K562 (cell line): ENCODE measurements at regions not wholly inside any gene's neighbourhood (a gene's known extent, or its start where the extent isn't known, plus 50 kb on each side); places are given as distances from the start of the nearest gene placed in this dataset.

ENCODE experiments used
- ELF1 ChIP-seq: fragments of 200-800 bp; sonication (Bioruptor generic); IDR thresholded peaks from 2 replicates; pipeline ENCODE4 v1.6.1; 2016; ENCODE audit warnings: missing genetic modification characterization, missing compliant biosample characterization
- EZH2 ChIP-seq: IDR thresholded peaks from 2 replicates; pipeline ENCODE4 v1.6.1; 2012; ENCODE audit warnings: low read depth, mild to moderate bottlenecking, inconsistent platforms, low read length, borderline replicate concordance
- HIVEP1 ChIP-seq: fragments of 250-450 bp; sonication (Bioruptor Pico); IDR thresholded peaks from 2 replicates; pipeline ENCODE4 v1.4.0; 2020; ENCODE audit warnings: mild to moderate bottlenecking
- L3MBTL2 ChIP-seq: fragments of 450-650 bp; IDR thresholded peaks from 2 replicates; pipeline ENCODE4 v1.6.1; 2016; ENCODE audit warnings: mild to moderate bottlenecking, moderate library complexity
- POLR2A ChIP-seq: fragments of 450-650 bp; conservative IDR thresholded peaks from 2 replicates; pipeline ENCODE4 v1.6.1; 2016
- SIRT6 ChIP-seq: IDR thresholded peaks from one replicate; pipeline ENCODE4 v1.6.1; 2012; ENCODE audit warnings: low read depth, mild to moderate bottlenecking, control low read depth, inconsistent platforms, low read length, moderate library complexity
- TAF1 ChIP-seq: IDR thresholded peaks from 2 replicates; pipeline ENCODE4 v1.6.1; 2011; ENCODE audit warnings: mild to moderate bottlenecking, low read length, moderate library complexity; ENCODE audit not compliant: insufficient read depth, control insufficient read depth, severe bottlenecking; ENCODE audit errors: extremely low read depth
- TRIM28 ChIP-seq: fragments of 450-650 bp; IDR thresholded peaks from 2 replicates; pipeline ENCODE4 v1.6.1; 2017
- ZNF140 ChIP-seq: fragments of 250-450 bp; sonication (Bioruptor Pico); IDR thresholded peaks from 2 replicates; pipeline ENCODE4 v1.8.0; 2021; ENCODE audit warnings: moderate library complexity, mild to moderate bottlenecking, inconsistent platforms
- ZNF175 ChIP-seq: fragments of 200-800 bp; sonication (Bioruptor generic); IDR thresholded peaks from 2 replicates; pipeline ENCODE4 v1.6.1; 2016; ENCODE audit warnings: low read depth, mild to moderate bottlenecking, missing genetic modification characterization, missing compliant biosample characterization
- ZNF644 ChIP-seq: fragments of 200-800 bp; sonication (Bioruptor generic); IDR thresholded peaks from 2 replicates; pipeline ENCODE4 v1.6.1; 2016; ENCODE audit warnings: low read depth, missing genetic modification characterization, missing compliant biosample characterization
- ZNF785 ChIP-seq: fragments of 250-450 bp; sonication (Bioruptor Pico); IDR thresholded peaks from 2 replicates; pipeline ENCODE4 v1.4.0; 2020; ENCODE audit warnings: mild to moderate bottlenecking
- TF ChIP-seq, protein P1 (sequence below): sonication (generic); formaldehyde crosslinking; IDR thresholded peaks from 2 replicates; pipeline ENCODE4 v1.8.0; 2022; ENCODE audit warnings: mild to moderate bottlenecking, low read depth, missing genetic modification reagents
- TF ChIP-seq, protein P2 (sequence below), 2 experiments: IDR thresholded peaks in 1 of 2; conservative IDR thresholded peaks in 1 of 2; 2 replicates each; pipeline ENCODE4 v1.6.1; 2016; ENCODE audit warnings: low read depth in 2 of 2, mild to moderate bottlenecking in 1 of 2, missing compliant biosample characterization in 1 of 2, missing genetic modification characterization in 1 of 2, moderate library complexity in 1 of 2

DNA sequence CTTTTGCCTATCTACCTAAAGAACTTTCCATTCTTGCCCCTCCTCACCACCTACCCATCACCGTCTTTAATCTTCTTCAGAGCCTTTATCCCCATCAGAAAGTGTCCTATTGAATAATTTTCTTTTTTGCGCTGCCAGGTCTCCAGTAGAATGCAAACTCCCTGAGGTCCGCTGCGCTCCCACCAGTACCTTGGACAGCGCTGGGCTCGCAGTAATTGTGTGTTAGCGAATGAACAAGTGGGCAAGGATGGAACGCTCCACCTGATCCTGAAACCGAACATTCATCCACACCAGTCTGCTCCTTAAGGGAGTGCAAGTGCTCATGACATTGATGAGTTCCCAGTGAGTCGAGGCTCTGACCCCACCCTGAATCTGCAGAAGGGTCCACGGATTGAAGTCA lies 391.2 kb downstream of the CDH26 start:
- no peak for TF ChIP-seq SIRT6
- TF ChIP-seq, protein P1, sequence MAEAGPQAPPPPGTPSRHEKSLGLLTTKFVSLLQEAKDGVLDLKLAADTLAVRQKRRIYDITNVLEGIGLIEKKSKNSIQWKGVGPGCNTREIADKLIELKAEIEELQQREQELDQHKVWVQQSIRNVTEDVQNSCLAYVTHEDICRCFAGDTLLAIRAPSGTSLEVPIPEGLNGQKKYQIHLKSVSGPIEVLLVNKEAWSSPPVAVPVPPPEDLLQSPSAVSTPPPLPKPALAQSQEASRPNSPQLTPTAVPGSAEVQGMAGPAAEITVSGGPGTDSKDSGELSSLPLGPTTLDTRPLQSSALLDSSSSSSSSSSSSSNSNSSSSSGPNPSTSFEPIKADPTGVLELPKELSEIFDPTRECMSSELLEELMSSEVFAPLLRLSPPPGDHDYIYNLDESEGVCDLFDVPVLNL, result no peak
- no peak for TF ChIP-seq ZNF140 (CRISPR knock-in tag)
- no peak for TF ChIP-seq EZH2
- TF ChIP-seq POLR2A, result no peak
- no peak for TF ChIP-seq HIVEP1 (CRISPR knock-in tag)
- TF ChIP-seq ZNF644, result no peak
- no peak for TF ChIP-seq ZNF785
- no peak for TF ChIP-seq TRIM28
- no peak for TF ChIP-seq ZNF175 (CRISPR knock-in tag)
- TF ChIP-seq, protein P2, sequence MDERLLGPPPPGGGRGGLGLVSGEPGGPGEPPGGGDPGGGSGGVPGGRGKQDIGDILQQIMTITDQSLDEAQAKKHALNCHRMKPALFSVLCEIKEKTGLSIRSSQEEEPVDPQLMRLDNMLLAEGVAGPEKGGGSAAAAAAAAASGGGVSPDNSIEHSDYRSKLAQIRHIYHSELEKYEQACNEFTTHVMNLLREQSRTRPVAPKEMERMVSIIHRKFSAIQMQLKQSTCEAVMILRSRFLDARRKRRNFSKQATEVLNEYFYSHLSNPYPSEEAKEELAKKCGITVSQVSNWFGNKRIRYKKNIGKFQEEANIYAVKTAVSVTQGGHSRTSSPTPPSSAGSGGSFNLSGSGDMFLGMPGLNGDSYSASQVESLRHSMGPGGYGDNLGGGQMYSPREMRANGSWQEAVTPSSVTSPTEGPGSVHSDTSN (CRISPR knock-in tag; IDR thresholded peaks at IDR 0.05; ENCODE audit: low read depth), result no peak
- TF ChIP-seq, protein P2 (tag; conservative IDR thresholded peaks at IDR 0.05; ENCODE audit: low read depth), result no peak
- no peak for TF ChIP-seq TAF1
- no peak for TF ChIP-seq L3MBTL2
- TF ChIP-seq ELF1 (tag), result no peak
